ENCODE measurements at regions not wholly inside any gene's neighbourhood (a gene's known extent, or its start where the extent isn't known, plus 50 kb on each side); places are given as distances from the start of the nearest gene placed in this dataset.
"Not testable (repeated sequence)": the region's sequence is repeated elsewhere in the genome, so short reads cannot be mapped to it uniquely, and the experiment has no call there.

GRCh38 chr2:155651851-155652250 lies 680.7 kb downstream of the NR4A2 start:
- no peak for DNase-seq

GRCh38 chr2:155645791-155646190 lies 686.7 kb downstream of the NR4A2 start:
- DNase-seq: no peak

- no peak for DNase-seq
Observed at GRCh38 chr2:155643056-155643775, 689.3 kb downstream of the NR4A2 start.

GRCh38 chr2:155633887-155634570 lies 698.5 kb downstream of the NR4A2 start:
- DNase-seq: no peak

GRCh38 chr2:155633060-155633839 lies 699.3 kb downstream of the NR4A2 start:
- no peak for DNase-seq

GRCh38 chr2:155630760-155631159 lies 701.8 kb downstream of the NR4A2 start:
- DNase-seq: no peak

- DNase-seq: no peak
Observed at GRCh38 chr2:155622443-155622842, 710.1 kb downstream of the NR4A2 start.

- DNase-seq: no peak
Observed at GRCh38 chr2:155600914-155601760, 731.4 kb downstream of the NR4A2 start.

- DNase-seq: no peak
Observed at GRCh38 chr2:155600296-155600695, 732.2 kb downstream of the NR4A2 start.

- no peak for DNase-seq
Observed at GRCh38 chr2:155599834-155600233, 732.7 kb downstream of the NR4A2 start.

- no peak for DNase-seq
Observed at GRCh38 chr2:155583674-155584195, 748.8 kb downstream of the NR4A2 start.

GRCh38 chr2:155574941-155575340 lies 757.6 kb downstream of the NR4A2 start:
- DNase-seq: no peak

GRCh38 chr2:155547571-155547970 lies 785.0 kb downstream of the NR4A2 start:
- DNase-seq: no peak

GRCh38 chr2:155546721-155547555 lies 785.6 kb downstream of the NR4A2 start:
- DNase-seq: peak; percentile 10

GRCh38 chr2:155539028-155539427 lies 793.5 kb downstream of the NR4A2 start:
- not testable (repeated sequence) for DNase-seq

GRCh38 chr2:155528034-155528433 lies 804.5 kb downstream of the NR4A2 start:
- DNase-seq: no peak

- peak; percentile 1 for DNase-seq
Observed at GRCh38 chr2:155525199-155525598, 807.3 kb downstream of the NR4A2 start.

GRCh38 chr2:155519529-155520130 lies 812.9 kb downstream of the NR4A2 start:
- DNase-seq: no peak

- DNase-seq: no peak
Observed at GRCh38 chr2:155518094-155518493, 814.4 kb downstream of the NR4A2 start.

- no peak for DNase-seq
Observed at GRCh38 chr2:155517362-155517761, 815.2 kb downstream of the NR4A2 start.

GRCh38 chr2:155513248-155513647 lies 814.8 kb downstream of the KCNJ3 start:
- no peak for DNase-seq
